ENCODE measurements at regions not wholly inside any gene's neighbourhood (a gene's known extent, or its start where the extent isn't known, plus 50 kb on each side); places are given as distances from the start of the nearest gene placed in this dataset.

DNA sequence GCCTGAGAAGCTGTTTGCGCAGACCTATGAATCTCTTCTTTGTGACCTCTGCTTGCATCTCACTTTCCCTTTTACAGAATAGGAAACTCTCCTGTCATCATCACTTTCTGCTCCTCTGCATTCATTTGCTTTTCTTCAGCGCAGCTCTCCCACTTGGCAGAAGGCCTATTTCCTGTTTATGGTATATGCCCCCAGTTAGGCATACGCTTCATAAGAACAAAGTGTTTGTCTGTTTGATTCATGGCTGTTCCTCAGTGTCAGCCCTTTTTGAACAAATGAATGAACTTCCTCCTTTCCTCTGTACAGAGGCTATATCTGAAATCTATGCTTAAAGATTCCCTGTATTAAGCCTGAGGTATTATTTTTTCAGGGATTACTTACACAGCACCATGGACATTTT is 1216.9 kb upstream of the GBE1 start:
- WGBS, 4 donors = 56 to 68% (median 59%) methylated on average over 3 of the region's 3 CpGs
- H3K36me3 ChIP-seq (replicated peaks in 1 of 2) = no peaks in the 10 kb centered on the region

DNA sequence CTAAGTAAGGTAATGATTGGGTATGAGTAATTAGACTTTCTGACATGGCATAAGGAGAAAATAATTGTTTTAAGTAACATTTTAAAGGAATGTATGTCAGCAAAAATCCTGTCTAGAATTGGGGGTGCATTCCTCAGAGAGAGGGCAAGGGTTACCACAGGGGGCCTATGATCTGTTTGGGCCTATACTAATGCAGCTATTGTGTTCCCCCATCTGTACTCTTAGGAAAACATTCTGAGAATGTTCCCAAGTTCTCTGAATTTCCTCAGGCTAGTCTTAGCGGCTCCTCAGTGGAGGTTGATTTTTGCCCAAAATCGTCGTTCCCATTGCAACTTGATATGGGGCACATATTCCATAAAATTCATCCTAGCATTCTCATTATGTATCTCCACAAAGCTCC is 1216.4 kb upstream of the GBE1 start:
- no peak for DNase-seq
- no peaks in the 10 kb centered on the region for H3K36me3 ChIP-seq (replicated peaks in 1 of 2)
- H3K27ac ChIP-seq = no peak overlapping the region
- 69 to 83% (median 72%) methylated on average over 3 of the region's 3 CpGs for WGBS, 4 donors
- intact Hi-C loops (cut with DNase I) = no loop called here
- no peaks in the 10 kb centered on the region for H3K27me3 ChIP-seq
- no peaks in the 10 kb centered on the region for H3K4me1 ChIP-seq (replicated peaks in 1 of 2)
- no peak overlapping the region for H3K4me3 ChIP-seq
- no peaks in the 10 kb centered on the region for H3K9me3 ChIP-seq (replicated peaks in 1 of 3)
- TF ChIP-seq, protein P1, sequence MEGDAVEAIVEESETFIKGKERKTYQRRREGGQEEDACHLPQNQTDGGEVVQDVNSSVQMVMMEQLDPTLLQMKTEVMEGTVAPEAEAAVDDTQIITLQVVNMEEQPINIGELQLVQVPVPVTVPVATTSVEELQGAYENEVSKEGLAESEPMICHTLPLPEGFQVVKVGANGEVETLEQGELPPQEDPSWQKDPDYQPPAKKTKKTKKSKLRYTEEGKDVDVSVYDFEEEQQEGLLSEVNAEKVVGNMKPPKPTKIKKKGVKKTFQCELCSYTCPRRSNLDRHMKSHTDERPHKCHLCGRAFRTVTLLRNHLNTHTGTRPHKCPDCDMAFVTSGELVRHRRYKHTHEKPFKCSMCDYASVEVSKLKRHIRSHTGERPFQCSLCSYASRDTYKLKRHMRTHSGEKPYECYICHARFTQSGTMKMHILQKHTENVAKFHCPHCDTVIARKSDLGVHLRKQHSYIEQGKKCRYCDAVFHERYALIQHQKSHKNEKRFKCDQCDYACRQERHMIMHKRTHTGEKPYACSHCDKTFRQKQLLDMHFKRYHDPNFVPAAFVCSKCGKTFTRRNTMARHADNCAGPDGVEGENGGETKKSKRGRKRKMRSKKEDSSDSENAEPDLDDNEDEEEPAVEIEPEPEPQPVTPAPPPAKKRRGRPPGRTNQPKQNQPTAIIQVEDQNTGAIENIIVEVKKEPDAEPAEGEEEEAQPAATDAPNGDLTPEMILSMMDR (IDR thresholded peaks at IDR 0.05) = no peak
- no peak for TF ChIP-seq POLR2A (IDR thresholded peaks at IDR 0.05)

More for the DNA sequence above, 1216.9 kb upstream of the GBE1 start:
- intact Hi-C loops (cut with DNase I) = no loop called here
- Histone ChIP-seq H3K27ac (no peak overlapping the region), H3K9me3 (replicated peaks in 1 of 3) (no peaks in the 10 kb centered on the region), H3K4me3 (no peak overlapping the region), H3K4me1 (replicated peaks in 1 of 2) (no peaks in the 10 kb centered on the region), H3K27me3 (no peaks in the 10 kb centered on the region)
- no peak for DNase-seq
- no peak for TF ChIP-seq POLR2A (IDR thresholded peaks at IDR 0.05)
- TF ChIP-seq, protein P1 (IDR thresholded peaks at IDR 0.05) = no peak

DNA sequence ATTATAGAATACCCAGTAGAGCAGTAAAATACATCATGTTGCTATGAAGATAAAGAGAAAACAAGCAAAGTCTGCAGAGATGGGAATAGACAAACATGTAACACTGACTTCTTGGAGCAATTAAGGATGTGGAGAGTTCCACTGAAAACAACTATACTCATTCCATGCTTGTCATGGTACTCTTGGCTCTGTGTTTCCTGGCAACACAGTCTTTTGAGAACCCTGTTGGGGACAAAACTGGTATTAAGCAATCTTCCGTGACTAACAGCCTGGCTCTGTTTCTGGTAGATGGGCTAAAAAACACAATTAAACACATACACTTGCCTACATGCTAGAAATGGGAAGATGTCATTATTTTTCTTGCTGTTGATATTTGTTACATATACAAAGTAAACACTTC is 1212.3 kb upstream of the GBE1 start:
- no peak for TF ChIP-seq POLR2A (IDR thresholded peaks at IDR 0.05)
- TF ChIP-seq, protein P1 (IDR thresholded peaks at IDR 0.05) = no peak

DNA sequence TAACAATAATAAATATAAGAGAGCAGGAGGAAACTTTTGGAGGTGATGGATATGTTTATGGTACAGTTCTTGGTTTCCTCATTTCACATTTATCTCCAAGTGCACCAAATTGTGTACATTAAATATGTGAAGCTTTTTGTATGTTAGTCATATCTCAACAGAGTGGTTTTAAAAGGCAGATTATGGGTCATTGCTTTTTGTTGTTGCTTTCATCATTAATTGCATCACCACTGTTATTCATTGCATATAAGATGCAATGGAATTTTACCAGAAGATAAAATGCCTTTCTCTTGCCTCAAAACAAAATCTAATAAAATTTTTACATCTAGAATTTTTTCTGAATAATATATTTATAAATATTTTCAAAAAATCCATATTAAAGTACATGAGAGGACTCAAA is 1198.9 kb upstream of the GBE1 start:
- Histone ChIP-seq H3K36me3 (replicated peaks in 1 of 2) (no peaks in the 10 kb centered on the region), H3K27me3 (no peaks in the 10 kb centered on the region), H3K9me3 (replicated peaks in 1 of 3) (no peaks in the 10 kb centered on the region), H3K4me3 (no peak overlapping the region), H3K27ac (no peak overlapping the region), H3K4me1 (replicated peaks in 1 of 2) (no peaks in the 10 kb centered on the region)
- TF ChIP-seq, protein P1 (IDR thresholded peaks at IDR 0.05) = no peak
- TF ChIP-seq POLR2A (IDR thresholded peaks at IDR 0.05) = no peak
- intact Hi-C loops (cut with DNase I) = no loop called here
- DNase-seq = no peak

More for the DNA sequence above, 1212.3 kb upstream of the GBE1 start:
- H3K4me1 ChIP-seq (replicated peaks in 1 of 2) = no peaks in the 10 kb centered on the region
- intact Hi-C loops (cut with DNase I) = no loop called here
- no peaks in the 10 kb centered on the region for H3K36me3 ChIP-seq (replicated peaks in 1 of 2)
- H3K9me3 ChIP-seq (replicated peaks in 1 of 3) = no peaks in the 10 kb centered on the region
- no peaks in the 10 kb centered on the region for H3K27me3 ChIP-seq
- no peak overlapping the region for H3K27ac ChIP-seq
- no peak overlapping the region for H3K4me3 ChIP-seq
- no peak for DNase-seq
- 45 to 72% (median 53%) methylated on average over 1 of the region's 1 CpG for WGBS, 4 donors
